Colonic mucosa (tissue), 4 donors: ENCODE measurements at regions not wholly inside any gene's neighbourhood (a gene's known extent, or its start where the extent isn't known, plus 50 kb on each side); places are given as distances from the start of the nearest gene placed in this dataset.

Source experiments
- DNase-seq: peaks from one replicate; pipeline ENCODE4 v3.0.0-alpha.2; 2020
- H3K27ac ChIP-seq: fragments of 200-600 bp; one replicate; pipeline ENCODE4 v1.8.0; 2021
- H3K27me3 ChIP-seq: fragments of 200-600 bp; one replicate; pipeline ENCODE4 v1.8.0; 2021
- H3K36me3 ChIP-seq: fragments of 200-600 bp; one replicate; pipeline ENCODE4 v1.8.0; 2021
- H3K4me1 ChIP-seq: fragments of 200-600 bp; one replicate; pipeline ENCODE4 v1.8.0; 2021; ENCODE audit warnings: mild to moderate bottlenecking
- H3K4me3 ChIP-seq: fragments of 200-600 bp; one replicate; pipeline ENCODE4 v1.8.0; 2021
- H3K9ac ChIP-seq, 2 donors: one replicate each; pipeline ENCODE4 v1.7.0; 2013; ENCODE audit warnings: control low read depth in 2 of 2, low read depth in 2 of 2, low read length in 2 of 2
- H3K9me3 ChIP-seq: fragments of 200-600 bp; one replicate; pipeline ENCODE4 v1.8.0; 2021
- CTCF ChIP-seq: fragments of 200-600 bp; IDR thresholded peaks from one replicate; pipeline ENCODE4 v1.8.0; 2022; ENCODE audit warnings: antibody characterized with exemption, mild to moderate bottlenecking
- intact Hi-C: fragments of 100-400 bp; cut with DNase I; formaldehyde crosslinking; loops from one replicate; pipeline ENCODE4 v1.14.1; 2022
- donor health status: healthy.
- donor health status: DM: no; HTN: no; CAD: no.
- donor health status: DM: no; HTN: no; CAD: no.

GRCh38 chr15:70503798-70504298, 259.5 kb downstream of the UACA start:
- H3K9me3 ChIP-seq: no peaks in the 10 kb centered on the region
- no peak overlapping the region for H3K27ac ChIP-seq
- TF ChIP-seq CTCF: no peak
- H3K9ac ChIP-seq: no peak overlapping the region
- no peak for DNase-seq
- H3K27me3 ChIP-seq: no peaks in the 10 kb centered on the region
- intact Hi-C loops: no loop called here
- no peak overlapping the region for H3K4me3 ChIP-seq
- H3K4me1 ChIP-seq: no peaks in the 10 kb centered on the region
- no peaks in the 10 kb centered on the region for H3K36me3 ChIP-seq

GRCh38 chr15:70503073-70503745, 260.1 kb downstream of the UACA start:
- no peaks in the 10 kb centered on the region for H3K4me1 ChIP-seq
- no peak for DNase-seq
- no peak overlapping the region for H3K27ac ChIP-seq
- no peak for TF ChIP-seq CTCF
- no peaks in the 10 kb centered on the region for H3K36me3 ChIP-seq
- no peaks in the 10 kb centered on the region for H3K9me3 ChIP-seq
- H3K9ac ChIP-seq: no peak overlapping the region
- H3K27me3 ChIP-seq: no peaks in the 10 kb centered on the region
- H3K4me3 ChIP-seq: no peak overlapping the region
- intact Hi-C loops: no loop called here

GRCh38 chr15:70502529-70502928, 260.8 kb downstream of the UACA start:
- no peak for DNase-seq
- Histone ChIP-seq H3K27ac (no peak overlapping the region), H3K4me3 (no peak overlapping the region), H3K9me3 (no peaks in the 10 kb centered on the region), H3K36me3 (no peaks in the 10 kb centered on the region), H3K27me3 (no peaks in the 10 kb centered on the region), H3K9ac (no peak overlapping the region), H3K4me1 (no peaks in the 10 kb centered on the region)
- intact Hi-C loops: no loop called here
- no peak for TF ChIP-seq CTCF

- Histone ChIP-seq H3K4me3 (no peak overlapping the region), H3K4me1 (no peaks in the 10 kb centered on the region), H3K27ac (no peak overlapping the region), H3K27me3 (no peaks in the 10 kb centered on the region), H3K9me3 (no peaks in the 10 kb centered on the region), H3K36me3 (no peaks in the 10 kb centered on the region), H3K9ac (no peak overlapping the region)
- DNase-seq: no peak
- no peak for TF ChIP-seq CTCF
- intact Hi-C loops: no loop called here
These were observed 261.5 kb downstream of the UACA start for GRCh38 chr15:70501849-70502248.

GRCh38 chr15:70501121-70501727, 262.1 kb downstream of the UACA start:
- no peaks in the 10 kb centered on the region for H3K27me3 ChIP-seq
- no peaks in the 10 kb centered on the region for H3K36me3 ChIP-seq
- H3K27ac ChIP-seq: no peak overlapping the region
- no peak overlapping the region for H3K9ac ChIP-seq
- intact Hi-C loops: no loop called here
- DNase-seq: no peak
- H3K4me1 ChIP-seq: no peaks in the 10 kb centered on the region
- TF ChIP-seq CTCF: no peak
- H3K4me3 ChIP-seq: no peak overlapping the region
- no peaks in the 10 kb centered on the region for H3K9me3 ChIP-seq
